Vagina (tissue), 2 donors: ENCODE measurements at regions not wholly inside any gene's neighbourhood (a gene's known extent, or its start where the extent isn't known, plus 50 kb on each side); places are given as distances from the start of the nearest gene placed in this dataset.

Experiments used
- DNase-seq, 2 donors: peaks; one replicate each; pipeline ENCODE4 v3.0.0-alpha.2; 2017; ENCODE audit errors: extremely low spot score in 2 of 2
- H3K27ac ChIP-seq: fragments of 200-600 bp; sonication (generic); one replicate; pipeline ENCODE4 v1.5.1; 2019
- H3K27me3 ChIP-seq: fragments of 200-600 bp; sonication (generic); one replicate; pipeline ENCODE4 v1.5.1; 2019
- H3K36me3 ChIP-seq, 2 donors: fragments of 200-600 bp; sonication (generic); one replicate each; pipeline ENCODE4 v1.5.1; 2017 to 2019
- H3K4me1 ChIP-seq: fragments of 200-600 bp; sonication (generic); one replicate; pipeline ENCODE4 v1.5.1; 2019
- H3K4me3 ChIP-seq, 2 donors: fragments of 200-600 bp; sonication (generic); 1 replicate in 1 of 2; 2 replicates in 1 of 2; pipeline ENCODE4 v1.5.1; 2016 to 2019
- H3K9me3 ChIP-seq: fragments of 200-600 bp; sonication (generic); one replicate; pipeline ENCODE4 v1.5.1; 2019
- CTCF ChIP-seq, 3 experiments: fragments of 450-650 bp in 2 of 3; fragments of 200-600 bp in 1 of 3; sonication (generic) in 1 of 3; IDR thresholded peaks; one replicate each; pipeline ENCODE4 v1.5.1; 2017 to 2019; ENCODE audit warnings: antibody characterized with exemption in 3 of 3, mild to moderate bottlenecking in 2 of 3, moderate library complexity in 2 of 3
- POLR2A ChIP-seq, 2 donors: fragments of 450-650 bp; IDR thresholded peaks; one replicate each; pipeline ENCODE4 v1.6.1; 2017; ENCODE audit warnings: antibody characterized with exemption in 2 of 2, mild to moderate bottlenecking in 2 of 2, moderate library complexity in 2 of 2
- POLR2AphosphoS5 ChIP-seq, 2 donors: sonication (generic); formaldehyde crosslinking; IDR thresholded peaks; one replicate each; pipeline ENCODE4 v1.9.0; 2017; ENCODE audit warnings: antibody characterized with exemption in 2 of 2, mild to moderate bottlenecking in 2 of 2, low read depth in 1 of 2; ENCODE audit not compliant: insufficient read depth in 1 of 2
- intact Hi-C: fragments of 100-400 bp; cut with DNase I; formaldehyde crosslinking; loops from one replicate; pipeline ENCODE4 v1.15.1; 2023

GRCh38 chr15:61621865-61622264, 392.8 kb upstream of the RORA start:
- no peak overlapping the region for H3K4me3 ChIP-seq
- DNase-seq, result no peak

GRCh38 chr15:61621146-61621545, 392.0 kb upstream of the RORA start:
- H3K9me3 ChIP-seq, result no peaks in the 10 kb centered on the region
- H3K27ac ChIP-seq, result no peak overlapping the region
- no peaks in the 10 kb centered on the region for H3K4me1 ChIP-seq
- no peak for TF ChIP-seq POLR2A (IDR thresholded peaks at IDR 0.05)
- TF ChIP-seq POLR2AphosphoS5 (IDR thresholded peaks at IDR 0.05; ENCODE audit: insufficient read depth in 1 of 2, low read depth in 1 of 2), result no peak
- peak in 1 of 3 experiments; percentile 12 for TF ChIP-seq CTCF (IDR thresholded peaks at IDR 0.05)
- no peaks in the 10 kb centered on the region for H3K36me3 ChIP-seq
- no peak overlapping the region for H3K4me3 ChIP-seq
- intact Hi-C loops, result no loop called here
- H3K27me3 ChIP-seq, result no peaks in the 10 kb centered on the region
- no peak for DNase-seq

More at GRCh38 chr15:61621865-61622264, 392.8 kb upstream of the RORA start:
- no peaks in the 10 kb centered on the region for H3K36me3 ChIP-seq
- no peak overlapping the region for H3K27ac ChIP-seq
- H3K27me3 ChIP-seq, result no peaks in the 10 kb centered on the region
- no peaks in the 10 kb centered on the region for H3K4me1 ChIP-seq
- TF ChIP-seq POLR2AphosphoS5 (IDR thresholded peaks at IDR 0.05; ENCODE audit: insufficient read depth in 1 of 2, low read depth in 1 of 2) (no peak), POLR2A (IDR thresholded peaks at IDR 0.05) (no peak), CTCF (IDR thresholded peaks at IDR 0.05) (no peak)
- no peaks in the 10 kb centered on the region for H3K9me3 ChIP-seq
- intact Hi-C loops, result no loop called here

GRCh38 chr15:61620151-61620550, 391.0 kb upstream of the RORA start:
- DNase-seq, result no peak
- Histone ChIP-seq H3K9me3 (no peaks in the 10 kb centered on the region), H3K27me3 (no peaks in the 10 kb centered on the region), H3K27ac (no peak overlapping the region), H3K4me3 (no peak overlapping the region), H3K4me1 (no peaks in the 10 kb centered on the region), H3K36me3 (no peaks in the 10 kb centered on the region)
- intact Hi-C loops, result no loop called here
- TF ChIP-seq POLR2AphosphoS5 (IDR thresholded peaks at IDR 0.05; ENCODE audit: insufficient read depth in 1 of 2, low read depth in 1 of 2) (no peak), CTCF (IDR thresholded peaks at IDR 0.05) (no peak), POLR2A (IDR thresholded peaks at IDR 0.05) (no peak)

GRCh38 chr15:61613729-61614128, 384.6 kb upstream of the RORA start:
- no peak for DNase-seq
- TF ChIP-seq CTCF (IDR thresholded peaks at IDR 0.05), result no peak
- TF ChIP-seq POLR2A (IDR thresholded peaks at IDR 0.05), result no peak
- no peak for TF ChIP-seq POLR2AphosphoS5 (IDR thresholded peaks at IDR 0.05; ENCODE audit: insufficient read depth in 1 of 2, low read depth in 1 of 2)
- Histone ChIP-seq H3K27ac (no peak overlapping the region), H3K36me3 (no peaks in the 10 kb centered on the region), H3K4me1 (no peaks in the 10 kb centered on the region), H3K27me3 (no peaks in the 10 kb centered on the region), H3K9me3 (no peaks in the 10 kb centered on the region), H3K4me3 (no peak overlapping the region)
- intact Hi-C loops, result no loop called here

GRCh38 chr15:61613138-61613537, 384.0 kb upstream of the RORA start:
- H3K9me3 ChIP-seq, result no peaks in the 10 kb centered on the region

More at GRCh38 chr15:61613138-61613537, 384.0 kb upstream of the RORA start:
- Histone ChIP-seq H3K4me1 (no peaks in the 10 kb centered on the region), H3K4me3 (no peak overlapping the region), H3K36me3 (no peaks in the 10 kb centered on the region), H3K27me3 (no peaks in the 10 kb centered on the region), H3K27ac (no peak overlapping the region)
- intact Hi-C loops, result no loop called here
- DNase-seq, result no peak
- TF ChIP-seq POLR2A (IDR thresholded peaks at IDR 0.05) (no peak), POLR2AphosphoS5 (IDR thresholded peaks at IDR 0.05; ENCODE audit: insufficient read depth in 1 of 2, low read depth in 1 of 2) (no peak), CTCF (IDR thresholded peaks at IDR 0.05) (no peak)
